ENCODE measurements at regions not wholly inside any gene's neighbourhood (a gene's known extent, or its start where the extent isn't known, plus 50 kb on each side); places are given as distances from the start of the nearest gene placed in this dataset.

DNA sequence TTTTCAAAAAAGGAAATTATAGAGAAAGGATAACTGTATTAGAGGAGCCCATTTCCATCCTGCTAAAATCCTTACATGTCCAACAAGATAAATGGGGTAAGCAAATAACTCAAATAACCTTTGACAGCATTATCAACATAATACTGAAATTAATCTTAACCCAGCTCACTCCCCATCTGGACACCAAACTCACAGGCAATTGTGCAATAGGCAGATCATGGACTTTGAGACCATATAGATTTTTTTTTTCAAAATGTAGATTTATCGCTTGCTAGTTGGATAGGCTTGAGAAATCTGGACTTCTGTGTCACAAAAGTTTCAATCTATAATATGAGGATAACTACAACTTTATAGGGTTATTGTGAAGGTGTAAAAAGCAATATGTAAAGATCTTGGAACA is 134.4 kb upstream of the ASCC3 start:
- intact Hi-C loops (cut with DNase I; ENCODE audit: low total_unique reads): no loop called here
- Histone ChIP-seq H3K4me1 (no peaks in the 10 kb centered on the region), H3K27ac (no peak overlapping the region), H3K9me3 (no peaks in the 10 kb centered on the region), H3K4me3 (no peak overlapping the region), H3K27me3 (no peaks in the 10 kb centered on the region), H3K36me3 (no peaks in the 10 kb centered on the region)
- TF ChIP-seq POLR2A (IDR thresholded peaks at IDR 0.05): no peak
- TF ChIP-seq, protein P1, sequence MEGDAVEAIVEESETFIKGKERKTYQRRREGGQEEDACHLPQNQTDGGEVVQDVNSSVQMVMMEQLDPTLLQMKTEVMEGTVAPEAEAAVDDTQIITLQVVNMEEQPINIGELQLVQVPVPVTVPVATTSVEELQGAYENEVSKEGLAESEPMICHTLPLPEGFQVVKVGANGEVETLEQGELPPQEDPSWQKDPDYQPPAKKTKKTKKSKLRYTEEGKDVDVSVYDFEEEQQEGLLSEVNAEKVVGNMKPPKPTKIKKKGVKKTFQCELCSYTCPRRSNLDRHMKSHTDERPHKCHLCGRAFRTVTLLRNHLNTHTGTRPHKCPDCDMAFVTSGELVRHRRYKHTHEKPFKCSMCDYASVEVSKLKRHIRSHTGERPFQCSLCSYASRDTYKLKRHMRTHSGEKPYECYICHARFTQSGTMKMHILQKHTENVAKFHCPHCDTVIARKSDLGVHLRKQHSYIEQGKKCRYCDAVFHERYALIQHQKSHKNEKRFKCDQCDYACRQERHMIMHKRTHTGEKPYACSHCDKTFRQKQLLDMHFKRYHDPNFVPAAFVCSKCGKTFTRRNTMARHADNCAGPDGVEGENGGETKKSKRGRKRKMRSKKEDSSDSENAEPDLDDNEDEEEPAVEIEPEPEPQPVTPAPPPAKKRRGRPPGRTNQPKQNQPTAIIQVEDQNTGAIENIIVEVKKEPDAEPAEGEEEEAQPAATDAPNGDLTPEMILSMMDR (IDR thresholded peaks at IDR 0.05 in 4 of 5, conservative IDR thresholded peaks at IDR 0.05 in 1 of 5): no peak
- ATAC-seq (no peak), DNase-seq (no peak)
- in situ Hi-C loops (cut with MboI; ENCODE audit: low sequenced_read_pairs in 4 of 4): no loop called here

DNA sequence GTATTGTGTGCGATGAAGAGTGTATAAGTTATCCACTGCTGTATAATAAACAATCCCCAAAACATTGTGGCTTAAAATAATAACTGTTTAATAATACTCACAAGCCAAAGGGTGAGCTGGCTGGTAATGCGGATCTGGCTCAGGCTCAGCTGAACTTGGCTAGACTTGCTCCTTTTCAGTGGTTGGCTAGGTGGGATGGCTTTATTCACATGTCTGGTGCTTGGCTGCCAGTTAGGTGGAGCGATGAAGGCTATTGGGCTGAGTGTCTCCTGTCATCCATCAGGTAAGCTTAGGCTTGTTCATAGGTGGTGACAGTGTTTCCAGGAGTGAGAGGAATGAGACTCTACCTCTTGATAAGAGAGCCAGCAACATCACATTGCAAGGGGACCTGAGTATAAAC is 135.0 kb upstream of the ASCC3 start:
- ATAC-seq: no peak
- DNase-seq: no peak
- intact Hi-C loops (cut with DNase I; ENCODE audit: low total_unique reads) (no loop called here), in situ Hi-C loops (cut with MboI; ENCODE audit: low sequenced_read_pairs in 4 of 4) (no loop called here)
- H3K27ac ChIP-seq: no peak overlapping the region
- H3K4me3 ChIP-seq: no peak overlapping the region
- no peaks in the 10 kb centered on the region for H3K36me3 ChIP-seq
- H3K9me3 ChIP-seq: no peaks in the 10 kb centered on the region
- H3K27me3 ChIP-seq: no peaks in the 10 kb centered on the region
- H3K4me1 ChIP-seq: no peaks in the 10 kb centered on the region
- no peak for TF ChIP-seq POLR2A (IDR thresholded peaks at IDR 0.05)
- TF ChIP-seq, protein P1 (IDR thresholded peaks at IDR 0.05 in 4 of 5, conservative IDR thresholded peaks at IDR 0.05 in 1 of 5): no peak

DNA sequence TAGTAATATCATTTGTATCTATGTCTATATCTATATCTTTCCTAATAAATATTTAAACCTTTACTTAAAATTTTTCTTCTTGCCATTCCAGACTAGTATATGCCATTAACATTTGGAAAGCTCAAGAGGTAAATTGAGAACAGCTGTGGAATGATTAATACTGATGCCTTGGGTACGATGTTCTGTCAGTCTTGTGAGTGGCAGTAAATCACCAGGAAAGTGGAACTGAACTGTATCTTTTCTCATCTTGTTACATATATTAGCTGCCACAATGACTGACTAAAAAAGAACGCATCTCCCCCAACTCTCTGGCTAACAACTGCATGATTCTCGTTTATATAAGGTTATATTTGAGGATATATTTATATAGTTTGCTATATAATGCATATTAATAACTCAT is 137.0 kb upstream of the ASCC3 start:
- DNase-seq: no peak
- no peak for ATAC-seq
- in situ Hi-C loops (cut with MboI; ENCODE audit: low sequenced_read_pairs in 4 of 4): no loop called here

DNA sequence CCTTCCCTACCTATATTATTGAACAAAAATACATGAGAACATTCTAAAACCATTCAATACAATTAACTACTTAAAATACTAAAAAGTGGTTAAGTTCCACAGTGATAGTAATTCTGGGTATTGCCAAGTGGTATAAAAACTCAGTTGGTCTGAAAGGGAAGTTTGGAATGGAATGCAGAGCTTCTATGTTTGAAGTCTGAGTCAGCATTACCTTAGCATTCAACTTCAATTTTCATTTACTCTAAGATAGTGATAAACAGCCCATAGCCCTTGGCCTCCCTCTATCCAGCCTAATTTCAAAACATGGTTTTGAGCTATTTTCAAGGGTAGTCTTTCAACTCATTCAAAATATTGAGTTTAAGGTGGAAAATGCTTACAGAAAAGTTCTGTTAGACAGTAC is 140.4 kb upstream of the ASCC3 start:
- Histone ChIP-seq H3K27ac (no peak overlapping the region), H3K9me3 (no peaks in the 10 kb centered on the region), H3K4me3 (no peak overlapping the region), H3K27me3 (no peaks in the 10 kb centered on the region), H3K36me3 (no peaks in the 10 kb centered on the region), H3K4me1 (no peaks in the 10 kb centered on the region)
- TF ChIP-seq, protein P1 (IDR thresholded peaks at IDR 0.05 in 4 of 5, conservative IDR thresholded peaks at IDR 0.05 in 1 of 5): no peak
- no peak for TF ChIP-seq POLR2A (IDR thresholded peaks at IDR 0.05)
- no peak for ATAC-seq
- in situ Hi-C loops (cut with MboI; ENCODE audit: low sequenced_read_pairs in 4 of 4) (no loop called here), intact Hi-C loops (cut with DNase I; ENCODE audit: low total_unique reads) (no loop called here)
- no peak for DNase-seq

More for the DNA sequence above, 137.0 kb upstream of the ASCC3 start:
- intact Hi-C loops (cut with DNase I; ENCODE audit: low total_unique reads): no loop called here
- Histone ChIP-seq H3K4me1 (no peaks in the 10 kb centered on the region), H3K4me3 (no peak overlapping the region), H3K9me3 (no peaks in the 10 kb centered on the region), H3K27ac (no peak overlapping the region), H3K27me3 (no peaks in the 10 kb centered on the region), H3K36me3 (no peaks in the 10 kb centered on the region)
- TF ChIP-seq, protein P1 (IDR thresholded peaks at IDR 0.05 in 4 of 5, conservative IDR thresholded peaks at IDR 0.05 in 1 of 5): no peak
- no peak for TF ChIP-seq POLR2A (IDR thresholded peaks at IDR 0.05)

DNA sequence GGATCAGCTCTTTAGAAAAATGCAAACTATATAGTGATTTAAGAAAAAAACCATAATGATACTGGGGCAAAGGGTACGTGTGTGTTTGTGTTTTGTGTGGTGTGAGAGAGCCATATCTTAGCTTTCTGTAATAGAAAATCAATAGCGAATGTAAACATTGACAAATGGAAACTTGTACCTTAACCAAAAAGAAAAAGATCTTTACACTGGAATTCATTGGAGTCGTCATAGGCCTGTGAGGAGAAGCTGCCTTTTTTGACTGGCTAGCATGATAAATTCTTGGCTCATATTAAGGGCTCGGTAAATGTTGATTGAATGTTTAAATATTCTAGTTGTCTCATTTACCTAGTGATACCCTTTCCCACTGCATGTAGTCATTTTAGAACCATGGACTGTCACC is 161.8 kb upstream of the ASCC3 start:
- ATAC-seq: no peak
- H3K4me3 ChIP-seq: no peak overlapping the region
- in situ Hi-C loops (cut with MboI; ENCODE audit: low sequenced_read_pairs in 4 of 4) (no loop called here), intact Hi-C loops (cut with DNase I; ENCODE audit: low total_unique reads) (no loop called here)
- no peaks in the 10 kb centered on the region for H3K36me3 ChIP-seq
- TF ChIP-seq POLR2A (IDR thresholded peaks at IDR 0.05): no peak
- TF ChIP-seq, protein P1 (IDR thresholded peaks at IDR 0.05 in 4 of 5, conservative IDR thresholded peaks at IDR 0.05 in 1 of 5): no peak
- no peaks in the 10 kb centered on the region for H3K27me3 ChIP-seq
- DNase-seq: no peak
- no peaks in the 10 kb centered on the region for H3K4me1 ChIP-seq
- no peaks in the 10 kb centered on the region for H3K9me3 ChIP-seq
- no peak overlapping the region for H3K27ac ChIP-seq

Data from gastrocnemius medialis (tissue), 4 donors.